ENCODE measurements at regions not wholly inside any gene's neighbourhood (a gene's known extent, or its start where the extent isn't known, plus 50 kb on each side); places are given as distances from the start of the nearest gene placed in this dataset.

- no peak for DNase-seq (ENCODE audit: low read depth)
These were observed 306.7 kb downstream of the RDH14 start for GRCh38 chr2:18253686-18254197.

GRCh38 chr2:18251486-18251885, 309.0 kb downstream of the RDH14 start:
- DNase-seq (ENCODE audit: low read depth) = no peak

- DNase-seq (ENCODE audit: low read depth) = no peak
These were observed 313.0 kb downstream of the RDH14 start for GRCh38 chr2:18247282-18248110.

- DNase-seq (ENCODE audit: low read depth) = no peak
These were observed 315.1 kb downstream of the RDH14 start for GRCh38 chr2:18245375-18245774.

- DNase-seq (ENCODE audit: low read depth) = no peak
These were observed 315.6 kb downstream of the RDH14 start for GRCh38 chr2:18244845-18245244.

GRCh38 chr2:18243816-18244215, 316.6 kb downstream of the RDH14 start:
- DNase-seq (ENCODE audit: low read depth) = no peak

GRCh38 chr2:18242716-18243115, 317.7 kb downstream of the RDH14 start:
- no peak for DNase-seq (ENCODE audit: low read depth)

GRCh38 chr2:18238209-18238608, 322.2 kb downstream of the RDH14 start:
- no peak for DNase-seq (ENCODE audit: low read depth)

- DNase-seq (ENCODE audit: low read depth) = no peak
These were observed 323.2 kb downstream of the RDH14 start for GRCh38 chr2:18237298-18237697.

GRCh38 chr2:18232731-18233438, 327.6 kb downstream of the RDH14 start:
- no peak for DNase-seq (ENCODE audit: low read depth)

GRCh38 chr2:18230668-18231067, 329.8 kb downstream of the RDH14 start:
- DNase-seq (ENCODE audit: low read depth) = no peak

- DNase-seq (ENCODE audit: low read depth) = no peak
These were observed 340.8 kb downstream of the RDH14 start for GRCh38 chr2:18219676-18220075.

- DNase-seq (ENCODE audit: low read depth) = no peak
These were observed 339.9 kb downstream of the KCNS3 start for GRCh38 chr2:18218160-18218933.

GRCh38 chr2:18214936-18215335, 336.5 kb downstream of the KCNS3 start:
- no peak for DNase-seq (ENCODE audit: low read depth)

GRCh38 chr2:18213986-18214385, 335.5 kb downstream of the KCNS3 start:
- DNase-seq (ENCODE audit: low read depth) = no peak

GRCh38 chr2:18209934-18210639, 331.6 kb downstream of the KCNS3 start:
- DNase-seq (ENCODE audit: low read depth) = no peak

GRCh38 chr2:18208956-18209355, 330.5 kb downstream of the KCNS3 start:
- DNase-seq (ENCODE audit: low read depth) = no peak

GRCh38 chr2:18200771-18201170, 322.3 kb downstream of the KCNS3 start:
- no peak for DNase-seq (ENCODE audit: low read depth)

GRCh38 chr2:18198677-18199076, 320.2 kb downstream of the KCNS3 start:
- no peak for DNase-seq (ENCODE audit: low read depth)

- DNase-seq (ENCODE audit: low read depth) = no peak
These were observed 315.7 kb downstream of the KCNS3 start for GRCh38 chr2:18194161-18194560.

- no peak for DNase-seq (ENCODE audit: low read depth)
These were observed 308.5 kb downstream of the KCNS3 start for GRCh38 chr2:18186816-18187613.

Data from activated gamma-delta T cell treated with anti-CD3 and anti-CD28 coated beads, Interleukin-2, amount 50 U/mL, for 16 hours (primary cell).